ENCODE measurements at regions not wholly inside any gene's neighbourhood (a gene's known extent, or its start where the extent isn't known, plus 50 kb on each side); places are given as distances from the start of the nearest gene placed in this dataset.

- ATAC-seq (no peak), DNase-seq (no peak)
- TF ChIP-seq CTCF (IDR thresholded peaks at IDR 0.05): no peak
- no peaks in the 10 kb centered on the region for H3K9me3 ChIP-seq
- H3K4me1 ChIP-seq: no peaks in the 10 kb centered on the region
- H3K27me3 ChIP-seq (ENCODE audit: low read depth): no peaks in the 10 kb centered on the region
- no peak overlapping the region for H3K4me3 ChIP-seq
- H3K36me3 ChIP-seq: no peaks in the 10 kb centered on the region
- H3K27ac ChIP-seq: no peak overlapping the region
- intact Hi-C loops (cut with DNase I): no loop called here
These were observed 123.6 kb upstream of the GAP43 start for GRCh38 chr3:115499666-115500065.

GRCh38 chr3:115500795-115501194 is 122.5 kb upstream of the GAP43 start:
- no peak for DNase-seq
- Histone ChIP-seq H3K36me3 (no peaks in the 10 kb centered on the region), H3K4me1 (no peaks in the 10 kb centered on the region), H3K27ac (no peak overlapping the region), H3K27me3 (ENCODE audit: low read depth) (no peaks in the 10 kb centered on the region), H3K9me3 (no peaks in the 10 kb centered on the region), H3K4me3 (no peak overlapping the region)
- ATAC-seq: no peak
- intact Hi-C loops (cut with DNase I): no loop called here
- TF ChIP-seq CTCF (IDR thresholded peaks at IDR 0.05): no peak

- DNase-seq: no peak
- intact Hi-C loops (cut with DNase I): no loop called here
- H3K27me3 ChIP-seq (ENCODE audit: low read depth): no peaks in the 10 kb centered on the region
- TF ChIP-seq CTCF (IDR thresholded peaks at IDR 0.05): no peak
- no peak for ATAC-seq
- H3K36me3 ChIP-seq: no peaks in the 10 kb centered on the region
- H3K4me3 ChIP-seq: no peak overlapping the region
- H3K4me1 ChIP-seq: no peaks in the 10 kb centered on the region
- H3K27ac ChIP-seq: no peak overlapping the region
- H3K9me3 ChIP-seq: no peaks in the 10 kb centered on the region
These were observed 121.2 kb upstream of the GAP43 start for GRCh38 chr3:115502128-115502527.

- no peak for TF ChIP-seq CTCF (IDR thresholded peaks at IDR 0.05)
- Histone ChIP-seq H3K27ac (no peak overlapping the region), H3K36me3 (no peaks in the 10 kb centered on the region), H3K4me3 (no peak overlapping the region), H3K27me3 (ENCODE audit: low read depth) (no peaks in the 10 kb centered on the region), H3K9me3 (no peaks in the 10 kb centered on the region), H3K4me1 (no peaks in the 10 kb centered on the region)
- ATAC-seq (no peak), DNase-seq (no peak)
- intact Hi-C loops (cut with DNase I): no loop called here
These were observed 119.9 kb upstream of the GAP43 start for GRCh38 chr3:115503394-115503793.

- ATAC-seq: no peak
- DNase-seq: no peak
- no peak for TF ChIP-seq CTCF (IDR thresholded peaks at IDR 0.05)
- no peaks in the 10 kb centered on the region for H3K9me3 ChIP-seq
- H3K4me3 ChIP-seq: no peak overlapping the region
- intact Hi-C loops (cut with DNase I): no loop called here
- H3K27me3 ChIP-seq (ENCODE audit: low read depth): no peaks in the 10 kb centered on the region
- no peaks in the 10 kb centered on the region for H3K36me3 ChIP-seq
- no peak overlapping the region for H3K27ac ChIP-seq
- H3K4me1 ChIP-seq: peaks cover 12% of the 10 kb centered on the region
These were observed 114.7 kb upstream of the GAP43 start for GRCh38 chr3:115508562-115508961.

Measured in lower lobe of right lung (tissue), 2 donors.